ENCODE measurements at regions not wholly inside any gene's neighbourhood (a gene's known extent, or its start where the extent isn't known, plus 50 kb on each side); places are given as distances from the start of the nearest gene placed in this dataset.
A peak's percentile ranks its signal among the peaks of the same experiment; 100 is the strongest.
"Not testable (repeated sequence)": the region's sequence is repeated elsewhere in the genome, so short reads cannot be mapped to it uniquely, and the experiment has no call there.

GRCh38 chr21:6108894-6109293 is 4412.5 kb upstream of the TPTE start:
- H3K4me1 ChIP-seq (ENCODE audit: insufficient read depth, low read length); H3K27me3 ChIP-seq (ENCODE audit: insufficient read depth, low read length, poor library complexity); H3K4me3 ChIP-seq (ENCODE audit: low read depth in 1 of 2, low read length in 2 of 2); H3K27ac ChIP-seq (ENCODE audit: low read length); H3K36me3 ChIP-seq (ENCODE audit: insufficient read depth, low read length); H3K79me2 ChIP-seq (ENCODE audit: insufficient read depth, low read length); DNase-seq; H3K9me3 ChIP-seq (ENCODE audit: insufficient read depth, low read length, severe bottlenecking); H3K4me2 ChIP-seq (ENCODE audit: insufficient read depth, low read length); H3K9ac ChIP-seq (ENCODE audit: low read depth, low read length); H4K20me1 ChIP-seq (ENCODE audit: insufficient read depth, low read length); H2AFZ ChIP-seq (ENCODE audit: low read depth, low read length); ATAC-seq (ENCODE audit: insufficient read depth, low read depth): not testable (repeated sequence)

- not testable (repeated sequence) for H3K36me3 ChIP-seq (ENCODE audit: insufficient read depth, low read length); DNase-seq; H3K27me3 ChIP-seq (ENCODE audit: insufficient read depth, low read length, poor library complexity); H3K9me3 ChIP-seq (ENCODE audit: insufficient read depth, low read length, severe bottlenecking); H2AFZ ChIP-seq (ENCODE audit: low read depth, low read length); H3K27ac ChIP-seq (ENCODE audit: low read length); H3K9ac ChIP-seq (ENCODE audit: low read depth, low read length); H3K4me1 ChIP-seq (ENCODE audit: insufficient read depth, low read length); ATAC-seq (ENCODE audit: insufficient read depth, low read depth); H3K4me2 ChIP-seq (ENCODE audit: insufficient read depth, low read length); H3K4me3 ChIP-seq (ENCODE audit: low read depth in 1 of 2, low read length in 2 of 2); H4K20me1 ChIP-seq (ENCODE audit: insufficient read depth, low read length); H3K79me2 ChIP-seq (ENCODE audit: insufficient read depth, low read length)
Observed at GRCh38 chr21:6109774-6110173, 4411.6 kb upstream of the TPTE start.

- not testable (repeated sequence) for H3K4me3 ChIP-seq (ENCODE audit: low read depth in 1 of 2, low read length in 2 of 2); H3K9ac ChIP-seq (ENCODE audit: low read depth, low read length); H2AFZ ChIP-seq (ENCODE audit: low read depth, low read length); DNase-seq; H3K36me3 ChIP-seq (ENCODE audit: insufficient read depth, low read length); H3K4me2 ChIP-seq (ENCODE audit: insufficient read depth, low read length); H4K20me1 ChIP-seq (ENCODE audit: insufficient read depth, low read length); H3K27me3 ChIP-seq (ENCODE audit: insufficient read depth, low read length, poor library complexity); H3K4me1 ChIP-seq (ENCODE audit: insufficient read depth, low read length); H3K9me3 ChIP-seq (ENCODE audit: insufficient read depth, low read length, severe bottlenecking); H3K27ac ChIP-seq (ENCODE audit: low read length); H3K79me2 ChIP-seq (ENCODE audit: insufficient read depth, low read length)
- ATAC-seq (ENCODE audit: insufficient read depth, low read depth): peak; percentile 52
Observed at GRCh38 chr21:6110716-6111343, 4410.6 kb upstream of the TPTE start.

- H3K27me3 ChIP-seq (ENCODE audit: insufficient read depth, low read length, poor library complexity); H3K9me3 ChIP-seq (ENCODE audit: insufficient read depth, low read length, severe bottlenecking); H3K36me3 ChIP-seq (ENCODE audit: insufficient read depth, low read length); H3K4me1 ChIP-seq (ENCODE audit: insufficient read depth, low read length); ATAC-seq (ENCODE audit: insufficient read depth, low read depth); H3K4me2 ChIP-seq (ENCODE audit: insufficient read depth, low read length); H3K4me3 ChIP-seq (ENCODE audit: low read depth in 1 of 2, low read length in 2 of 2); H3K27ac ChIP-seq (ENCODE audit: low read length); H3K79me2 ChIP-seq (ENCODE audit: insufficient read depth, low read length); H2AFZ ChIP-seq (ENCODE audit: low read depth, low read length); H4K20me1 ChIP-seq (ENCODE audit: insufficient read depth, low read length); H3K9ac ChIP-seq (ENCODE audit: low read depth, low read length); DNase-seq: not testable (repeated sequence)
Observed at GRCh38 chr21:6111354-6111753, 4410.0 kb upstream of the TPTE start.

- H3K36me3 ChIP-seq (ENCODE audit: insufficient read depth, low read length); H3K4me1 ChIP-seq (ENCODE audit: insufficient read depth, low read length); H4K20me1 ChIP-seq (ENCODE audit: insufficient read depth, low read length); H3K27ac ChIP-seq (ENCODE audit: low read length); DNase-seq; H3K4me3 ChIP-seq (ENCODE audit: low read depth in 1 of 2, low read length in 2 of 2); H2AFZ ChIP-seq (ENCODE audit: low read depth, low read length); H3K4me2 ChIP-seq (ENCODE audit: insufficient read depth, low read length); H3K79me2 ChIP-seq (ENCODE audit: insufficient read depth, low read length); H3K27me3 ChIP-seq (ENCODE audit: insufficient read depth, low read length, poor library complexity); H3K9me3 ChIP-seq (ENCODE audit: insufficient read depth, low read length, severe bottlenecking); H3K9ac ChIP-seq (ENCODE audit: low read depth, low read length); ATAC-seq (ENCODE audit: insufficient read depth, low read depth): not testable (repeated sequence)
Observed at GRCh38 chr21:6118336-6118735, 4403.0 kb upstream of the TPTE start.

- H3K4me1 ChIP-seq (ENCODE audit: insufficient read depth, low read length); H3K79me2 ChIP-seq (ENCODE audit: insufficient read depth, low read length); H3K9me3 ChIP-seq (ENCODE audit: insufficient read depth, low read length, severe bottlenecking); H3K9ac ChIP-seq (ENCODE audit: low read depth, low read length); H3K4me3 ChIP-seq (ENCODE audit: low read depth in 1 of 2, low read length in 2 of 2); H4K20me1 ChIP-seq (ENCODE audit: insufficient read depth, low read length); DNase-seq; H3K27me3 ChIP-seq (ENCODE audit: insufficient read depth, low read length, poor library complexity); H3K36me3 ChIP-seq (ENCODE audit: insufficient read depth, low read length); H3K27ac ChIP-seq (ENCODE audit: low read length); H2AFZ ChIP-seq (ENCODE audit: low read depth, low read length); H3K4me2 ChIP-seq (ENCODE audit: insufficient read depth, low read length); ATAC-seq (ENCODE audit: insufficient read depth, low read depth): not testable (repeated sequence)
Observed at GRCh38 chr21:6120863-6121262, 4400.5 kb upstream of the TPTE start.

- not testable (repeated sequence) for H4K20me1 ChIP-seq (ENCODE audit: insufficient read depth, low read length); H3K4me1 ChIP-seq (ENCODE audit: insufficient read depth, low read length); H3K36me3 ChIP-seq (ENCODE audit: insufficient read depth, low read length); H3K9ac ChIP-seq (ENCODE audit: low read depth, low read length); H3K4me2 ChIP-seq (ENCODE audit: insufficient read depth, low read length); H3K4me3 ChIP-seq (ENCODE audit: low read depth in 1 of 2, low read length in 2 of 2); H3K79me2 ChIP-seq (ENCODE audit: insufficient read depth, low read length); H3K27ac ChIP-seq (ENCODE audit: low read length); ATAC-seq (ENCODE audit: insufficient read depth, low read depth); H3K27me3 ChIP-seq (ENCODE audit: insufficient read depth, low read length, poor library complexity); H2AFZ ChIP-seq (ENCODE audit: low read depth, low read length); DNase-seq; H3K9me3 ChIP-seq (ENCODE audit: insufficient read depth, low read length, severe bottlenecking)
Observed at GRCh38 chr21:6122629-6123028, 4398.8 kb upstream of the TPTE start.

- H2AFZ ChIP-seq (ENCODE audit: low read depth, low read length); H3K9ac ChIP-seq (ENCODE audit: low read depth, low read length); H3K4me1 ChIP-seq (ENCODE audit: insufficient read depth, low read length); H4K20me1 ChIP-seq (ENCODE audit: insufficient read depth, low read length); H3K9me3 ChIP-seq (ENCODE audit: insufficient read depth, low read length, severe bottlenecking); H3K27me3 ChIP-seq (ENCODE audit: insufficient read depth, low read length, poor library complexity); DNase-seq; H3K36me3 ChIP-seq (ENCODE audit: insufficient read depth, low read length); H3K4me3 ChIP-seq (ENCODE audit: low read depth in 1 of 2, low read length in 2 of 2); H3K79me2 ChIP-seq (ENCODE audit: insufficient read depth, low read length); H3K4me2 ChIP-seq (ENCODE audit: insufficient read depth, low read length); H3K27ac ChIP-seq (ENCODE audit: low read length): not testable (repeated sequence)
- ATAC-seq (ENCODE audit: insufficient read depth, low read depth): peak; percentile 45; the same call in 1 of the 3 replicates
Observed at GRCh38 chr21:6123224-6123623, 4398.2 kb upstream of the TPTE start.

Data from DND-41 (cell line).